Nephron (organoid): ENCODE measurements at regions not wholly inside any gene's neighbourhood (a gene's known extent, or its start where the extent isn't known, plus 50 kb on each side); places are given as distances from the start of the nearest gene placed in this dataset.

Experiments
- H3K27ac Mint-ChIP-seq, 3 experiments: 2 replicates each; pipeline ENCODE4 v1.8.0; 2020; ENCODE audit warnings: mixed read lengths in 3 of 3, mild to moderate bottlenecking in 2 of 3, moderate library complexity in 1 of 3
- H3K27me3 Mint-ChIP-seq: 2 replicates; pipeline ENCODE4 v1.8.0; 2021; ENCODE audit warnings: low read depth, mild to moderate bottlenecking, moderate library complexity, mixed read lengths
- H3K36me3 Mint-ChIP-seq: 2 replicates; pipeline ENCODE4 v1.8.0; 2020; ENCODE audit warnings: low read depth, mixed read lengths
- H3K4me1 Mint-ChIP-seq: 2 replicates; pipeline ENCODE4 v1.8.0; 2020; ENCODE audit warnings: mixed read lengths
- H3K4me3 Mint-ChIP-seq, 3 experiments: 2 replicates each; pipeline ENCODE4 v1.8.0; 2020; ENCODE audit warnings: mild to moderate bottlenecking in 3 of 3, mixed read lengths in 3 of 3, moderate library complexity in 2 of 3
- H3K9me3 Mint-ChIP-seq: 2 replicates; pipeline ENCODE4 v1.8.0; 2020; ENCODE audit warnings: mixed read lengths
- TF ChIP-seq, protein P1 (sequence below), 3 experiments: fragments of 200-600 bp; sonication (generic); IDR thresholded peaks; one replicate each; pipeline ENCODE4 v1.5.0; 2021; ENCODE audit warnings: antibody characterized with exemption in 3 of 3; ENCODE audit not compliant: unreplicated experiment in 3 of 3

DNA sequence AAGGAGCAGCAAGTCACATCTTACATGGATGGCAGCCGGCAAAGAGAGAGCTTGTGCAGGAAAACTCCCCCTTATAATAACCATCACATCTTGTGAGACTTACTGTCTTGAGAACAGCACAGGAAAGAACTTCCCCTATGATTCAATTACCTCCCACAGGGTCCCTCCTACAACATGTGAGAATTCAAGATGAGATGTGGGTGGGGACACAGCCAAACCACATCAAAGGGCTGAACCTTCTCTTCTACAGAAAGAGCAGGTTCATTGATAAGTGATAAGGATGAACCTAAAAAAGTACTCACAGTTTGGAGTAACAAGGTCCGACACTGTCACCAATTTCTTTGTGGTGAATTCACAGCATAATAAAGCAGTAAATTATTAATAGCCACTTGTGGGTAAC lies 422.2 kb upstream of the FSIP2 start:
- Mint-ChIP-seq H3K4me3 (no peak overlapping the region), H3K27ac (no peak overlapping the region), H3K9me3 (no peaks in the 10 kb centered on the region), H3K4me1 (no peaks in the 10 kb centered on the region), H3K36me3 (no peaks in the 10 kb centered on the region), H3K27me3 (no peaks in the 10 kb centered on the region)
- TF ChIP-seq, protein P1, sequence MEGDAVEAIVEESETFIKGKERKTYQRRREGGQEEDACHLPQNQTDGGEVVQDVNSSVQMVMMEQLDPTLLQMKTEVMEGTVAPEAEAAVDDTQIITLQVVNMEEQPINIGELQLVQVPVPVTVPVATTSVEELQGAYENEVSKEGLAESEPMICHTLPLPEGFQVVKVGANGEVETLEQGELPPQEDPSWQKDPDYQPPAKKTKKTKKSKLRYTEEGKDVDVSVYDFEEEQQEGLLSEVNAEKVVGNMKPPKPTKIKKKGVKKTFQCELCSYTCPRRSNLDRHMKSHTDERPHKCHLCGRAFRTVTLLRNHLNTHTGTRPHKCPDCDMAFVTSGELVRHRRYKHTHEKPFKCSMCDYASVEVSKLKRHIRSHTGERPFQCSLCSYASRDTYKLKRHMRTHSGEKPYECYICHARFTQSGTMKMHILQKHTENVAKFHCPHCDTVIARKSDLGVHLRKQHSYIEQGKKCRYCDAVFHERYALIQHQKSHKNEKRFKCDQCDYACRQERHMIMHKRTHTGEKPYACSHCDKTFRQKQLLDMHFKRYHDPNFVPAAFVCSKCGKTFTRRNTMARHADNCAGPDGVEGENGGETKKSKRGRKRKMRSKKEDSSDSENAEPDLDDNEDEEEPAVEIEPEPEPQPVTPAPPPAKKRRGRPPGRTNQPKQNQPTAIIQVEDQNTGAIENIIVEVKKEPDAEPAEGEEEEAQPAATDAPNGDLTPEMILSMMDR (IDR thresholded peaks at IDR 0.05; ENCODE audit: unreplicated experiment in 3 of 3), result no peak

DNA sequence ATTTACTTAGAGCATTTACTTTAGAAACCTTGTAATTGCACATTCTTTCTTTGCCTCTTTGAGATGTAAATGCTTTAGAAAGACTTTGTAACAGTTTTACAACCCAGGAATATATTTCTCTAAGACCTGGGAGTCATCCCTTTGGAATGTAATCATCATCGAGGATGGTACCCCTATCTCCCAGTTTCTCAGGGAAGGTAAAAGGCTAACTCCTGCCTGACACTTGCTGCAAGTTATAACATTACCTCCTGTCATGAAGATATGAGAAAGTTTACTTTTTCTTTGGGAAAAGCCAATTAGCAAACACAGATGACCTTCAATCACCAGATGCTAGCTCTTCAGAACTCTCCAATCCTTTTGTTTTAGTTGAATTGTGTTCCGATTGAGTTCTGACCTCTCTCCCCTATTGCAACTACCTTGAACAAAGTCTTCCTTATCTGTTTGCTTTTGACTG lies 420.3 kb upstream of the FSIP2 start:
- Mint-ChIP-seq H3K36me3 (no peaks in the 10 kb centered on the region), H3K27ac (no peak overlapping the region), H3K4me1 (no peaks in the 10 kb centered on the region), H3K4me3 (no peak overlapping the region), H3K9me3 (no peaks in the 10 kb centered on the region), H3K27me3 (no peaks in the 10 kb centered on the region)
- TF ChIP-seq, protein P1 (IDR thresholded peaks at IDR 0.05; ENCODE audit: unreplicated experiment in 3 of 3), result no peak

DNA sequence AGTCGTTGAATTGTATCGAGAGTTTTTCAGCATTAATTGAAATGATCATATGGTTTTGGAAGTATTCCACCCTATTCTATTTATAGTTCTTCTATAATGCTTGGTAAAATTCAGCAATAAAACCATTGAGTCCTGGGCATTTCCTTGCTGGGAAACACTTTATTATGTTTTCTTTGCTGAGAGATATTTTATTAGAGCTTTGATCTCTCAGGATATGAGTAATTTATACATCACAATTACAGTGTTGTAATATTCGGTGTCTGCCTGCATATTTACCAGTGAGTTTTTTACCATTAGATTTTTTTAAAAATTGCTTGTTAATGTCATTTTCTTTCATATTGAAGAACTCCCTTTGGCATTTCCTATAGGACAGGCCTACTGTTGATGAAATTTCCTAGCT lies 402.7 kb upstream of the FSIP2 start:
- Mint-ChIP-seq H3K4me1 (no peaks in the 10 kb centered on the region), H3K36me3 (no peaks in the 10 kb centered on the region), H3K9me3 (no peaks in the 10 kb centered on the region), H3K27me3 (no peaks in the 10 kb centered on the region), H3K27ac (no peak overlapping the region), H3K4me3 (no peak overlapping the region)
- TF ChIP-seq, protein P1 (IDR thresholded peaks at IDR 0.05; ENCODE audit: unreplicated experiment in 3 of 3), result no peak

DNA sequence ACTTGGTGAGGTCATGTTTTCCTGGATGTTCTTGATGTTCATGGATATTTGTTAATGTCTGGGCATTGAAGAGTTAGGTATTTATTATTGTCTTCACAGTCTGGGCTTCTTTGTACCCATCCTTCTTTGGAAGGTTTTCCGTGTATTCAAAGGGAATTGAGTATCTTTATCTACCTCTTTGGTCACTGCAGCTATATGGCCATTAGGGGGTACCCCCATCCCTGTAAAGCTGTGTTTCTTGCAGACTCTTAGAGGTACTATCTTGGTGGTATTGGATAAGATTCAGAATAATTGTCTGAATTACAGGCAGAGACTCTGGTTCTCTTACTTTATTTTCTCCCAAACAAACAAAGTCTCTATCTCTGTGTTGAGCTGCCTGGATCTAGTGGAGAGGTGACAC lies 401.6 kb upstream of the FSIP2 start:
- TF ChIP-seq, protein P1 (IDR thresholded peaks at IDR 0.05; ENCODE audit: unreplicated experiment in 3 of 3), result no peak
- Mint-ChIP-seq H3K4me3 (no peak overlapping the region), H3K9me3 (no peaks in the 10 kb centered on the region), H3K4me1 (no peaks in the 10 kb centered on the region), H3K27ac (no peak overlapping the region), H3K27me3 (no peaks in the 10 kb centered on the region), H3K36me3 (no peaks in the 10 kb centered on the region)

DNA sequence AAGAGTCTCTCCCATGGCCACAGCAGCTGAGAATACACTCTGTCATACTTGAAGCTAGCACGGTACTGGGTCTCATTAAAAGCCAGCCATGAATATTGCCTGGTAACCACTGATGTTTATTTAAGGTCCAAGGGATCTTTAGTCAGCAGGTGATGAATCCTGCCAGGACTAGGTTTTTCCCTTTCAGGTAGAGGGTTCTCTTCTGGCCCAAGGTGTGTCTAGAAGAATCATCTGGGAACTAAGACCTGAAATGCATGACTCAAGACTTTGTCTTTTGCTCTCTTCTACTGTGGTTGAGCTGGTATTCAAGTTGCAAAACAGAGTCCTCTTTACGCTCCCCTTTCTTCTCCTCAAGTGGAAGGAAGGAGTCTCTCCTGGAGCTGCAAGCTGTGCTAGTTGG lies 400.5 kb upstream of the FSIP2 start:
- no peaks in the 10 kb centered on the region for H3K36me3 Mint-ChIP-seq
- no peaks in the 10 kb centered on the region for H3K4me1 Mint-ChIP-seq
- no peak overlapping the region for H3K27ac Mint-ChIP-seq
- no peaks in the 10 kb centered on the region for H3K27me3 Mint-ChIP-seq
- no peaks in the 10 kb centered on the region for H3K9me3 Mint-ChIP-seq
- no peak overlapping the region for H3K4me3 Mint-ChIP-seq
- TF ChIP-seq, protein P1 (IDR thresholded peaks at IDR 0.05; ENCODE audit: unreplicated experiment in 3 of 3), result no peak

DNA sequence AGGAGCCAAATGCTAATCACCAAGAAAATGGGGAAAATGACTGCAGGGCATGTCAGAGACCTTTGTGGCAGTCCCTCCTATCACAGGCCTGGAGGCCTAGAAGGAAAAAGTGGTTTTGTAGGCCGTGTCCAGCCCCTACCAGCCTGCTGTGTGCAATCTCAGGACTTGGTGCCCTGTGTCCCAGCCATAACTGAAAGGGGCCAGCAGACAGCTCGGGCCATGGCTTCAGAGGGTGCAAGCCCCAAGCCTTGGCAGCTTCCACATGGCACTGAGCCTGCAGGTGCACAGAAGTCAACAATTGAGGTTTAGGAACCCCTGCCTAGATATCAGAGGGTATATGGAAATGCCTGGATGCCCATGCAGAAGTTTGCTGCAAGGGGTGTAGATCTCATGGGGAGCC lies 391.2 kb upstream of the FSIP2 start:
- H3K27me3 Mint-ChIP-seq, result no peaks in the 10 kb centered on the region
- H3K27ac Mint-ChIP-seq, result no peak overlapping the region
- no peaks in the 10 kb centered on the region for H3K9me3 Mint-ChIP-seq
- H3K36me3 Mint-ChIP-seq, result no peaks in the 10 kb centered on the region
- TF ChIP-seq, protein P1 (IDR thresholded peaks at IDR 0.05; ENCODE audit: unreplicated experiment in 3 of 3), result no peak
- H3K4me1 Mint-ChIP-seq, result no peaks in the 10 kb centered on the region
- H3K4me3 Mint-ChIP-seq, result no peak overlapping the region
